Large intestine (tissue), 3 donors: ENCODE measurements at regions not wholly inside any gene's neighbourhood (a gene's known extent, or its start where the extent isn't known, plus 50 kb on each side); places are given as distances from the start of the nearest gene placed in this dataset.

Source experiments
- DNase-seq, 2 donors: peaks; one replicate each; pipeline versions ENCODE4 v3.0.0 to v3.0.0-alpha.2; 2013
- H3K27ac ChIP-seq: one replicate; pipeline ENCODE4 v1.5.1; 2013; ENCODE audit warnings: low read length
- H3K27me3 ChIP-seq: 2 replicates; pipeline ENCODE4 v1.6.1; 2013; ENCODE audit warnings: low read length; ENCODE audit not compliant: control insufficient read depth, insufficient read depth
- H3K36me3 ChIP-seq: 2 replicates; pipeline ENCODE4 v1.6.1; 2013; ENCODE audit warnings: low read length; ENCODE audit not compliant: control insufficient read depth, insufficient read depth
- H3K4me1 ChIP-seq: one replicate; pipeline ENCODE4 v1.6.1; 2013; ENCODE audit warnings: low read length; ENCODE audit not compliant: control insufficient read depth, insufficient read depth
- H3K4me3 ChIP-seq: one replicate; pipeline ENCODE4 v1.5.1; 2013; ENCODE audit warnings: low read length
- H3K9me3 ChIP-seq: one replicate; pipeline ENCODE4 v1.6.1; 2013; ENCODE audit warnings: mild to moderate bottlenecking, low read depth, low read length, moderate library complexity; ENCODE audit not compliant: control insufficient read depth
- WGBS: methylation state at CpG from one replicate; pipeline ENCODE4 v1.1.5; 2013; ENCODE audit warnings: low lambda C conversion rate; ENCODE audit not compliant: insufficient coverage; 5-methylcytosine and 5-hydroxymethylcytosine counted together

- H3K36me3 ChIP-seq, result no peaks in the 10 kb centered on the region
- H3K9me3 ChIP-seq, result no peaks in the 10 kb centered on the region
- no peak for DNase-seq
- H3K27me3 ChIP-seq, result no peaks in the 10 kb centered on the region
- H3K4me1 ChIP-seq, result no peaks in the 10 kb centered on the region
- no CpG with 5 or more reads among the region's 2 CpGs for WGBS
- H3K4me3 ChIP-seq, result no peak overlapping the region
- H3K27ac ChIP-seq, result no peak overlapping the region
These were observed 60.1 kb upstream of the SLC30A5 start for GRCh38 chr5:69033690-69034089.

GRCh38 chr5:69034898-69035297, 58.9 kb upstream of the SLC30A5 start:
- H3K27ac ChIP-seq, result no peak overlapping the region
- no peak for DNase-seq
- no peak overlapping the region for H3K4me3 ChIP-seq
- no peaks in the 10 kb centered on the region for H3K36me3 ChIP-seq
- H3K9me3 ChIP-seq, result no peaks in the 10 kb centered on the region
- 100% methylated on average over 2 of the region's 7 CpGs for WGBS
- H3K27me3 ChIP-seq, result no peaks in the 10 kb centered on the region
- no peaks in the 10 kb centered on the region for H3K4me1 ChIP-seq

GRCh38 chr5:69035665-69036064, 58.1 kb upstream of the SLC30A5 start:
- H3K4me1 ChIP-seq, result no peaks in the 10 kb centered on the region
- H3K36me3 ChIP-seq, result no peaks in the 10 kb centered on the region
- H3K4me3 ChIP-seq, result no peak overlapping the region
- no peaks in the 10 kb centered on the region for H3K9me3 ChIP-seq
- no peak overlapping the region for H3K27ac ChIP-seq
- H3K27me3 ChIP-seq, result no peaks in the 10 kb centered on the region
- 71% methylated on average over 1 of the region's 4 CpGs for WGBS
- no peak for DNase-seq

DNA sequence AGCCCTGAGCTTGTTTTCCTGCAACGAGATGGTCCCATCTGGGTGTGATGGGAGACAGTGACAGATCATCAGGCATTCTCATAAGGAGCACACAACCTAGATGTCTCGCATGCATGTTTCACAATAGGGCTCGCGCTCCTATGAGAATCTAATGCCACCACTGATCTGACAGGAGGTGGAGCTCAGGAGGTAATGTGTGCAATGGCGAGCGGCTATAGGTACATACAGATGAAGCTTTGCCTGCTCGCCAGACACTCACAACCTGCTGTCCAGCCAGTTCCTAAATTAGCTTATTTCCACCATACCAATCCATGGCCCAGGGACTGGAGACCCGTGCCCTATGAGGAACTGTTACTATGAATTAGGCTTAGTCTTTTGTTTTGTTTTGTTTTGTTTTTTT, 55.3 kb upstream of the SLC30A5 start:
- Histone ChIP-seq H3K4me3 (no peak overlapping the region), H3K9me3 (no peaks in the 10 kb centered on the region), H3K4me1 (no peaks in the 10 kb centered on the region), H3K36me3 (no peaks in the 10 kb centered on the region), H3K27ac (no peak overlapping the region), H3K27me3 (no peaks in the 10 kb centered on the region)
- no peak for DNase-seq
- 100% methylated on average over 1 of the region's 8 CpGs for WGBS

DNA sequence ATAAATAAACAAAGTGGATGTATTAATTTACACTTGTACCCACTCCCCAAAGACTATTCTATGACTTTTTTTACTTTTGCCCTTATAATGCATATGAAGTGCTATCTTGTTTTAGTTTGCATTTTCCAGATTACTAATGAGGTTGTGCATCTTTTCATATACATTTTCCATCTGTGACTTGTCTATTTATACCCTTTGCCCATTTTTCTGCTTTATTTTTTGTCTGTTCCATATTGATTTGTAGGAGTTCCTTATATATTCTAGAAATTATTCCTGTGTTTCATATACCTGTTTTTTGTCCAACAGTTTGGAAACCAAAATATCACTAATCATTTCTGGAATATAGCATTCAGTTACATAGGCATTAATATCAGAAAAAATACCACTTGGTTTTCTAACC, 54.0 kb upstream of the SLC30A5 start:
- Histone ChIP-seq H3K27ac (no peak overlapping the region), H3K4me3 (no peak overlapping the region), H3K27me3 (no peaks in the 10 kb centered on the region), H3K9me3 (no peaks in the 10 kb centered on the region), H3K4me1 (no peaks in the 10 kb centered on the region), H3K36me3 (no peaks in the 10 kb centered on the region)
- no peak for DNase-seq

DNA sequence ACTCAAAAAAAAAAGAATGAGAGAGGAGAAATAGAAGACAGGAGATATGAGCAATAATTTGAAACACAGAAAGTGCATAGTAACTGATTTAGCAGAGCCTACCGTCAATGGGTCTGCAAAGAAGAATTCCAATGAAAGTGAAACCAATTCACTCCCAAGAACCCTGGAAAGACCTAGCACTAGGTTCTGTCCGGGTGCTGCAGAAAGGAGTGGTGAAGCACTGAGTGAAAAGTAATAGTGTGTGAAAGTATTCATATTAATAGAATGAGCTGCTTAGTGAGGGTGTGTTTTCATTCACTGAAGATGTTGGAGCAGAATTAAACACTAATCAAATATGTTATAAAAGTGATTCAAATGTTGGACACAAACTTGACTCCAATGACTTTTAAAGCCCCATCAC, 51.3 kb upstream of the SLC30A5 start:
- Histone ChIP-seq H3K27ac (no peak overlapping the region), H3K9me3 (no peaks in the 10 kb centered on the region), H3K4me1 (peaks cover 4% of the 10 kb centered on the region), H3K27me3 (no peaks in the 10 kb centered on the region), H3K4me3 (no peak overlapping the region), H3K36me3 (no peaks in the 10 kb centered on the region)
- 100% methylated on average over 1 of the region's 2 CpGs for WGBS
- no peak for DNase-seq

DNA sequence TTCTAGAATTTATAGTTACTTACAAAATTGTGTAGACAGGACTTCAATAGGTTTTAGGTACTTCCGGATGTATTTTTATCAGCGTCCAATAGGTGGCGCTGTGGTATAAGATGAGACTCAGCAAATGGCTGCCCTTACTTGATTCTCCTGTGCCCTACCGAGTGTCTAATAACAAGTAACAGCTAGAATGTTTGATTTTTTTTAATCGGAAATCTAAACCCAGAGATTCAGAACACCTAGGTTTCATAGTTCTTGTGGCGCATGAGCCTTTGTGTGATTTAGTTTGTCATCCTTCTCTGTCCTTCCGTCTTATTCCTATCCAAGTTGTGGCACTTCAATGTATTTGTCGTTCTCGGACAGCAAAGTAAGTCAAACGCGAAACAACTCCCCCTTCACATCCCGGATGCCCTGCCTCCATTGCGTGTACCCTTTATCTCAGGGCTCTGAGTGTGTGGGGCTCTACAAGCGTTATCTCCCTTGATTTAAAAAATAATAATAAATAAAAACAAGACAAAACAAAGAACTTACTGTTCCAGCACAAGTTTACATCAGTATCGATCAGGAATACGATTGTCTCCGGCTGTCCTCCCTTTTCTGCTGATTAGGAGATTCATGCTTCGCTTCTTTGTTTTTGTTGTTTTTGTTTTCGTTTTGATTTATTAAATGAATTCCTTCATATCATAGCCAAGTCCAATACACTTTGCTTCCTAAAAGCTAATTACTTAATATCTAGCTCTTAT, 50.7 kb upstream of the SLC30A5 start:
- Histone ChIP-seq H3K27me3 (no peaks in the 10 kb centered on the region), H3K4me3 (peak overlapping the region; percentile 55), H3K27ac (peak overlapping the region; percentile 64), H3K36me3 (no peaks in the 10 kb centered on the region), H3K4me1 (peaks cover 4% of the 10 kb centered on the region), H3K9me3 (no peaks in the 10 kb centered on the region)
- peak; percentile 86 to 92 for DNase-seq
- 43% methylated on average over 7 of the region's 19 CpGs for WGBS

DNA sequence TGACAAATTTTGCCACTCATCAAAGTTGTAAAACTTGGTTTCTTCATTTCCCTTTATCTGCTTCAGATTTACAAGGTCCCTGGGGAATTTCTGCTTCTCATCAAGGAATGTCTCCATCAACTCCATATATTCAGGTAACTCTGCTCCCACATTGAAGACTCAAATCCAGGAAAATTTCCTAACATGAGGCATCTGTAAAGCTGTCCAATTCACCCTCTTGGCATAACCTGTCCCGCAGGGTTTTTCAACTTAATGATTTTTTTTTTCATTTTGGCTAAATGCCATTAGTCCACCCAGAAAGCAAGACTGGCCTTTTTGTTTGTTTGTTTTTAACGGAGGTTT, 50.2 kb upstream of the SLC30A5 start:
- no peak for DNase-seq
- Histone ChIP-seq H3K4me1 (peaks cover 4% of the 10 kb centered on the region), H3K27ac (no peak overlapping the region), H3K27me3 (no peaks in the 10 kb centered on the region), H3K36me3 (no peaks in the 10 kb centered on the region), H3K4me3 (peak overlapping the region; percentile 55), H3K9me3 (no peaks in the 10 kb centered on the region)
- WGBS, result no CpG with 5 or more reads among the region's 2 CpGs
